RPMI8226 (cell line): ENCODE measurements at regions not wholly inside any gene's neighbourhood (a gene's known extent, or its start where the extent isn't known, plus 50 kb on each side); places are given as distances from the start of the nearest gene placed in this dataset.

ENCODE experiments used
- DNase-seq: peaks from one replicate; pipeline ENCODE4 v3.0.0-alpha.2; 2015

GRCh38 chr14:54177641-54178621, 218.9 kb upstream of the CDKN3 start:
- no peak for DNase-seq

GRCh38 chr14:54182419-54183045, 214.3 kb upstream of the CDKN3 start:
- DNase-seq, result no peak

GRCh38 chr14:54186821-54187763, 209.7 kb upstream of the CDKN3 start:
- no peak for DNase-seq

GRCh38 chr14:54188064-54188666, 208.6 kb upstream of the CDKN3 start:
- no peak for DNase-seq

- DNase-seq, result no peak
Observed at GRCh38 chr14:54189333-54189732, 207.5 kb upstream of the CDKN3 start.

GRCh38 chr14:54189748-54190354, 207.0 kb upstream of the CDKN3 start:
- no peak for DNase-seq

- DNase-seq, result no peak
Observed at GRCh38 chr14:54191846-54192245, 205.0 kb upstream of the CDKN3 start.

- DNase-seq, result no peak
Observed at GRCh38 chr14:54192610-54193009, 204.2 kb upstream of the CDKN3 start.

- no peak for DNase-seq
Observed at GRCh38 chr14:54193871-54194270, 202.9 kb upstream of the CDKN3 start.

GRCh38 chr14:54194501-54194900, 202.3 kb upstream of the CDKN3 start:
- no peak for DNase-seq

- no peak for DNase-seq
Observed at GRCh38 chr14:54197369-54197768, 199.4 kb upstream of the CDKN3 start.

GRCh38 chr14:54200726-54201125, 196.1 kb upstream of the CDKN3 start:
- no peak for DNase-seq

- no peak for DNase-seq
Observed at GRCh38 chr14:54202288-54202687, 194.5 kb upstream of the CDKN3 start.

- DNase-seq, result no peak
Observed at GRCh38 chr14:54206516-54206915, 190.3 kb upstream of the CDKN3 start.

- no peak for DNase-seq
Observed at GRCh38 chr14:54207075-54207474, 189.7 kb upstream of the CDKN3 start.

GRCh38 chr14:54207476-54208462, 189.0 kb upstream of the CDKN3 start:
- DNase-seq, result no peak

GRCh38 chr14:54208751-54209150, 188.1 kb upstream of the CDKN3 start:
- DNase-seq, result no peak

- DNase-seq, result no peak
Observed at GRCh38 chr14:54209511-54210250, 187.1 kb upstream of the CDKN3 start.

GRCh38 chr14:54211551-54212308, 185.1 kb upstream of the CDKN3 start:
- DNase-seq, result no peak
